ENCODE measurements at regions not wholly inside any gene's neighbourhood (a gene's known extent, or its start where the extent isn't known, plus 50 kb on each side); places are given as distances from the start of the nearest gene placed in this dataset.
"Not testable (repeated sequence)": the region's sequence is repeated elsewhere in the genome, so short reads cannot be mapped to it uniquely, and the experiment has no call there.

DNA sequence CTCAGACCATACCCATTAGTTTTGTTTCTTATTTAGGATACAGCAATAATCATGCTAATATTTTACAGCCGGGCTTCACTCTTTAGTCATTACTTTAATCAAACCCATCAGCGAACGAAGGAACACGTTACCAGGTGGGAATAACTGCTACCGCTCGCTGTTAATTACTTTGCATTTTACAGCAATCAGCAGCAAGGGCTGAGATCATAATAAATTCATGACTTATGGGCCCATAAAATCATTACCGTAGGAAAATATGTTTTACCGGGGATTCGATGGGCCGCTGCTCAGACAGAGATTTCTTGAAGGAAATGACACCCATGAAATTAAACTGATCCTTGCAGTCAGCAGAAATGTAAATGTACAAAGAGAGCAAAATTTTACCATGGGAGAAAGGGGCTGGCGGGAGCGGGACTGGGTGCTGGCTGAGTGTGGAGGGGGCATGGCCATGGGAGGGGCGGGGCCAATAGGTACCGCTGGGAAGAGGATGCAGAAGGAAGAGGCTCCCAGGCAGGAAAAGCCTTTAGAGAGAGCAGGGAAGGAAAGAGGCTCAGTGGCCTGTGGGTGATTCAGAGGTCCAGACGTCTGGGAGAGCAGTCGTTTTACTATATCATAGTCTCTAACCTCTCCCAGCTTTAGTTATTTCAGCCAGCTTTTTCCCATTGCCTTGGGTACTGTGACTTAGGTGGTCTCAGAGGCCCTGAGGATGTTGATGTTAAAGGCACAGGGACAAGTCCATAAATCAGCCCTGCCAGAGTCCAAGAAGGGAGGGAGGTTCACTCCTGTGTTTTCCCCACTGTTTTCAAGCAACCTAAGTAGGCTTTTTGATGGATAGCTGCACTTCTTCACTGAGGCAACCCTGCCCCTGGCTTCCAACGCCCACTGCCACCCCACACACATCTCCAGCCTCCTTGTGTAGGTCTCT is 258.9 kb downstream of the SEC16B start:
- DNase-seq: no peak

DNA sequence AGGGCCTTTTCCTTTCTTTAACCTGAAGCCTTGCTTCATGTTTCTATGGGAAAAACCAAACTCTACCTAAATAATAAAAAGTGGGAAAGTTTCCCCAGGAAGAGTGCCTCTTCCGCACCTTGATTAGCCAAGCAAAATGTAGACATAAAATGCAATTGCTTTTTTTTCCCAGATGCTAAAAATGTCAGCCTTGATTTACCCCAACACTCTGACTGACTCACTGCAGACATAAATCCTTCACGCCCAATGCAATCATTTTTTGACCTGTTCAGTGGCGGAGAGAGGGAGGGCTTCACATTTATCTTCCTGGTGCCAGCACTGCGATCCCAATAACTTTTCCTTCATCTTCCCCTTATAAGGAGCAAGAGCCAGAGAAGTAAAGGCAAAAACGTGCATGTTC is 261.5 kb downstream of the SEC16B start:
- DNase-seq: no peak

- no peak for DNase-seq
Measured at GRCh38 chr1:177706977-177707376, 262.9 kb downstream of the SEC16B start.

GRCh38 chr1:177705839-177706238 is 264.0 kb downstream of the SEC16B start:
- no peak for DNase-seq

GRCh38 chr1:177703888-177704446 is 265.9 kb downstream of the SEC16B start:
- DNase-seq: no peak

- no peak for DNase-seq
Measured at GRCh38 chr1:177701654-177702353, 268.1 kb downstream of the SEC16B start.

- no peak for DNase-seq
Measured at GRCh38 chr1:177700856-177701255, 269.0 kb downstream of the SEC16B start.

GRCh38 chr1:177690996-177691395 is 278.9 kb downstream of the SEC16B start:
- DNase-seq: no peak

DNA sequence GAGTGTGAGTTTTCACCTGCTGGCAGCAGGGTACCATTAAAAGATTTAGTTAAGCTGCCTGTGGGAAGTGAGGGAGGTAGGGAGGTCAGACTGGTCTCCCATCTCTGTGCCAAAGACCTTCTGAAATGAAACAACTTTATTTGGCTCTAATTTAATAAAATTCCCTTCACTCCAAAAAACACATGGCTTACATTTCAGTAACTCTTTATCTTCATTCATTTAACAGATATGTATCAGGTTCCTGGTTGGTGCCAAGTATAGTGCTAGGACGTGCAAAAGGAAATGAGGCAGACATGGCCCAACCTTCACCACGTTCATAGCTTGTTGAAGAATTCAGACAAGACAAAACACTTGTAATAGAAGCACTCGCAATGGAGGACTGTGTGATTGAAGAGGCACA is 282.3 kb downstream of the SEC16B start:
- no peak for DNase-seq

- DNase-seq: no peak
Measured at GRCh38 chr1:177686933-177687332, 282.9 kb downstream of the SEC16B start.

DNA sequence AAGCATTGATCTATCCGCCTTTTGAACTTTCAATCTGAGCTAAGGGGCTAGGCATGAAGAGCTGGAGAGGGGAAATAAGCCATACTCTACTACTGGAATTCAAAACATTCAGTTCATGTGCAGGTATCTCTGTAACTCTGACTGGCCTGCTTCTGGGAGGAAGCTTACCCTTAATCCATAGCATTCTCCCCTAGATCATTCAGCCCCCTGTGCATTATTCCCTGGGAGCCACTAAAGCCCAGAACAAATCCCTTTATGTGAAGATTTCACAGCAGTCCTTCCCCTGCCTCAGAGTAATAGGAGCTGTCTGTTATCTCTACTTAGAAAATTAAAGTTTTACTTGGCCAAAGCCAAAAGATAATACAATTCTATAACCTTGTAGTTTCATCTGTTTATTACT is 300.7 kb downstream of the SEC16B start:
- no peak for DNase-seq

DNA sequence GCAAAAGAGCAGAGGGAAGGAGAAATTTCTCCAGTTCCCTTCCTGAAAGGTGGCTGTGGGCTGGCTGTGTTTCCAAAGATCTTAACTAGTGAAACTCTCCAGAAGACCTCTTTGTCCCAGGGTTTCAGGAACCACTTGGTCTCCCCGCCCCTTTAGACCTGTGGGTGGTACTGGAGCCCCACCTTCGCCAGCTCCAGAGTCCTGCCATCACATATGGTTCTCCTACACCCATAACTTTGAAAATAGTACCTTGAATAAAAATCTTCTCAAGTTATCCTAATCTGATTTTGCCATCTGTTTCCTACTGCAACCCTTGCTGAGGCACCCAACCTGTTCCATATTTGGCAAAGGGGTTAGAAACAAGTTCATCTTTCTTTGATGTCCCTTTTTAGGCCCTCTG is 303.9 kb downstream of the SEC16B start:
- no peak for DNase-seq

DNA sequence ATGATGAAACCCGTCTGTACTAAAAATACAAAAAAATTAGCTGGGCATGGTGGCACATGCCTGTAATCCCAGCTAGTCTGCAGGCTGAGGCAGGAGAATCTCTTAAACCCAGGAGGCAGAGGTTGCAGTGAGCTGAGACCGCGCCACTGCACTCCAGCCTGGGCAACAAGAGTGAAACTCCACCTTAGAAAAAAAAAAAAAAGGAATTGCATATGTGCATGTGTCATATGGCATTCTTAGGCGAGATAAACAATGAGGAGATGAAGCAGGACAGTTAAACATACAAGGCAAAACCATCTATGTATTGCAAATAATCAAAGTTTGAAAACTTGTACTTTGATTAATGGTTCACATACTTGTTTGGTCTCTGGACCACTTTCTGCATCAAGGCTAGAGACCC is 305.1 kb downstream of the SEC16B start:
- DNase-seq: not testable (repeated sequence)

- DNase-seq: no peak
Measured at GRCh38 chr1:177660188-177660587, 309.7 kb downstream of the SEC16B start.

DNA sequence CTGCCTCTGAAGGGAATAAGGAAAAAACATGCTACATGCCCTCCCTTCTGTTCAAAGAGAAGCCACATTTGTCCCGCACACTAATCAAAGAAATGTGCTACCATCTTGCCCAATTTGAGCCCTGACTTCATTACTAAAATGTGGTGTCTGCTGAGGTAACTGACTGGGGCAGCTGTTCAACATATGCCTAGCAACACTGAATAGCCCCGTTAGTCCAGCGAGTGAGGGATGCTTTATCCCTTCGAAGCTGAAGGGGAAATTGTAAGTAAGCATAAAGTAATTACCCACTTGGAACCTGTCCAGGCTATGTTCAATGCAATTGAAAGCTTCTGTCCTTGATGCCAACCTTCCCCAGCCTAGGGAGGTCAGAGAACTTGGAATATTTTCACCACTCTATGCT is 310.6 kb downstream of the SEC16B start:
- DNase-seq: no peak

- DNase-seq: no peak
Measured at GRCh38 chr1:177656598-177656997, 313.3 kb downstream of the SEC16B start.

GRCh38 chr1:177650947-177651346 is 318.9 kb downstream of the SEC16B start:
- no peak for DNase-seq

DNA sequence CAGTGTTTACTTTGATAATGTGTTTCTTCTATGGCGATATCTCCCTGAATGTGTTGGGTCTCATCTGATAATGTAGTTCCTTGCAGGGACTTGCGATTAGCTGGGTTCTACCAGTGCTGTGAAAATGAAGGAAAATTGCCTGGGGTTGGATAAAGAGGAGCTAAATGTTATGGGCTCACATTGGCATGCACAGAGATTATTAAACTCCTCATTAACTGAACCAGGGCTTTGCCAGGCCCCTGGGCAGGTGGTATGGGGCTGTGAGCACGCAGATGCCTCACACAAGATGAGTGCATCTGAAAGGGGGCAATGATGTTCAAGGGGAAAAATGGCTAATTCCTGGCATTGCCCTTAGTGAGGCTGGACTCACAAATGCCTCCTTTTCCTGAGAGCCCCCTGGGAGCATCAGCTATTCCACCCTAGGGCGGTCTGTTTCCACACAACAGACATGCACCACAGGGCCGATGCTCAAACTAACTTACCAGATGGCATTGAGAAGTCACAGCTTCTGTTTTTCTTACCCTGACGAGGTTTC is 321.1 kb downstream of the SEC16B start:
- no peak for DNase-seq

- no peak for DNase-seq
Measured at GRCh38 chr1:177648138-177648537, 321.7 kb downstream of the SEC16B start.

DNA sequence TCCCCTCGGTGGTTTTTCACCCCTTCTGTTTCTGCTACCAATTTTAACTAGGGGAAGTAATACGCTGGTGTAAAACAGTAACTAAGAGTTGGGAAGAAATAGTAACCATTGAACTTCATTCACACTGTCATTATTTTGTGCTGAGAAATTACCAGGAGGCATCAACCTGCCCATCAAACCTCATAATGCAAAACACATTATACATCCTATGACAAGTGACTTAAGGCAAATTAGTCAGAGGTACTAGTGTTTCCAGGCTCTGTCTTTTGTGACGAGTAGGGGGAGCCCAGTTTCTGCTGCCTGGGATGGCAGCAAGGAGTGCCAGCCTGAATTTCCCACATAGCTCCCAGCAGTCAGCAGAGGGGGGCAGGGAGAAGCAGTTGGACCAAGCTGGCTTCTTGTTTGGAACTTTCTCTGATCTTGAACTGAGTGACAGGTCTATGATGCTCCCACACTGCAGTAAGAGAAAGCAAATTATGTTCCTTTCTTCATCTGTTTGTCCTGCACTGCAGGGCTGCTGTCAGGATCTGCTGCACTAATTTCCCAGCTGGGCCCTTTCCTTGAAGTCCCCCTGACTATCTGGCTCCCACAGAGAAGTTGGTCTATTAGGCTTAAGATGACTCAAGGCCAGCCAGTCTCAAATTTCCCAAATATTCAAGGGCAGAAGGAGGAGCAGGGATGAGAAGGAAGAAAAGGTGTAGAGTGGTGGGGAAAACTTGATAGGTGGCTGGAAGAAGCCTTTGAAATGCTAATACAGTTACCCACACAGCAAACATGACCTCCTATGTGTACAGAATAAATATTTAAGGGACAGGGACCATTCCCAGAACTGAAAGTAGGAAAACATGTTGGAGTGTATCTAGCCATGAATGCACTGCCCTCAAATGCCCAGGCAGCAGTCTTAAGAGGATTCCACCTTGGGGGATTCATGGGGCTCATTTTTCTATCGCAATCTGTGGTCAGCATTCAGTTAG is 322.8 kb downstream of the SEC16B start:
- DNase-seq: no peak

DNA sequence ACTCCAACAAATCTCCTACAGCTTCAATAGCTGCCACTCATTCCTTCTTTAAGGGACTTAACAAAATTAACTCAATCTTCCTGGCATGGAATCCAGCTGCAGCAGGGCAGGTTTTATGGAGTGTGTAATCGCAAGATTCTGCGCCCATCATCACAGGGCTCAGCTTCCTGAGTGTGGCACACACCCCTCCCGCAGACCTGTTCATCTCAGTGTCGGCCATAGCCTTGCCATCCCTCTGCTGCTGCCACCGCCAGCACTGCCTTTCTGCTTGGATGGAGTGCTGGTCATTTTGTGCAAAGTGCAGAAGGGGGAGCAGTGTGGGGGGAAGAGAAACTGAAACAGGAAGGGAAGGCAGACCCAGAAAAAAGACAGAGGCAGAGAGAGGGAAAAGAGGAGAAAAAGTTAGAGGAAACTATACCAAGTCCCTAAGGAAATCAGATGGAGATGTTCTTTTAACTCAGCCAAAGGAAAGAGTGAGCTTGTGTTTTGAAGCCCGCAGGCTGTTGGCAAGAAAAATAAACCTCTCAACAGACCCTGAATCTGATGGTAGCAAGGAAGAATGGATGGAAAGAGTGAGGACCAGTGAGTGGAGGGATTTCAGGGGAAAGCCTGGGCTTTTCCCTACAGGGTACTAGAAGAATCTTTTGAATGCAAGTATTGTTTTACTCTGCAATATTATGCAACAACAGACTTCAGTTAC is 324.2 kb downstream of the SEC16B start:
- DNase-seq: no peak

All from skin of body (tissue), 1 donor.